Pons (tissue), 1 donor: ENCODE measurements at regions not wholly inside any gene's neighbourhood (a gene's known extent, or its start where the extent isn't known, plus 50 kb on each side); places are given as distances from the start of the nearest gene placed in this dataset.
"Not testable (repeated sequence)": the region's sequence is repeated elsewhere in the genome, so short reads cannot be mapped to it uniquely, and the experiment has no call there.

Source experiments
- DNase-seq: peaks from one replicate; pipeline ENCODE4 v3.0.0-alpha.2; 2016; ENCODE audit warnings: low spot score

DNA sequence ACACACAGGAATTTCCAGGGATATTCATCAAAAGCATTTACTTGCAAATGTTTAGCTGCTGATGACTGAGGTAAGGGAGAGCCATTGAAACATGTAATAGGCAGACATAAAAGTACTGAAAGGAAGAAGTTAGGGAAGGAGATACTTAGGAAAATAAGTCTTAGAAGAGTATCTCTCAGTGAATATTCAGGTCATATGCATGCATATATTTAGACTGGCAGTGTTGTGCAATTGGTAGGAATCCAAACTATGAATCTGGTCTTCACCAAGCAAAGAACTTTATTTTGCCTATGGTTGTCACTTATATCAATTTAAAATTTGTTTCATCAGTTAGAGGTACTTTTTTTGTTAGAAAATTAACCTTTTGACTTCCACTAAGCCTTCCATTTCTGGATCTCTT lies 1490.7 kb downstream of the SUCLG1 start:
- DNase-seq, result no peak

DNA sequence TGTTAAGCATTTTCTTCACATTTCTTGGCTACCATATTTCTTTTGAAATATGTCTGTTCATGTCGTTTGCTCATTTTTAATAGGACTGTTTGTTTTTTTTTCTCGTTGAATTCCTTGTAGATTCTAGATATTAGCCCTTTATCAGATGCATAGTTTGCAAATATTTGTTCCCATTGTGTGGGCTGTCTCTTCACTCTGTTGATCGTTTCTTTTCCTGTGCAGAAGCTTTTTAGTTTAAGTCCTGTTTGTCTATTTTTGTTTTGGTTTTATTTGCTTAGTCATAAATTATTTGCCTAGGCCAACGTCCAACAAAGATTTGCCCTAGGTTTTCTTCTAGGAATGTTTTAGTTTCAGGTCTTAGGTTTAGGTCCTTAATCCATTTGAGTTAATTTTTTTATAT lies 1494.7 kb downstream of the SUCLG1 start:
- DNase-seq, result no peak

DNA sequence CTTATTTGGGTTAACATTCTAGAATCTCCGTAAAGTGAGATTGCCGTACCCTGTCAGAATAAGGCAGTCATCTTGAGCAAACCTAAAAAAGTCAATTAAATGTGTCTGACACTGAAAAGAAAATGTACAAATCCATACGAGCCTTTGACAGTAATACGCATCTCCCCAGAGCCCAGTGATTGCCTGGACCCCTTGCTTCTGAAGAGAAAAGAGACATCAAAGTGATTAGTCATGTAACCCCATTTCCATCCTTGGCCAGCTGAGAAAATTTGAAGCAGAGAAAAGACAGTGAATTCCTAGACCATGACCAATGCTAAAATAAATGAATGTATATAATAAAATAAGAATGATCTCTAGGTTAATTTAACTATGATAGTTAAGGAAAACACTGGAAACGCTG lies 1499.4 kb downstream of the SUCLG1 start:
- DNase-seq, result no peak

DNA sequence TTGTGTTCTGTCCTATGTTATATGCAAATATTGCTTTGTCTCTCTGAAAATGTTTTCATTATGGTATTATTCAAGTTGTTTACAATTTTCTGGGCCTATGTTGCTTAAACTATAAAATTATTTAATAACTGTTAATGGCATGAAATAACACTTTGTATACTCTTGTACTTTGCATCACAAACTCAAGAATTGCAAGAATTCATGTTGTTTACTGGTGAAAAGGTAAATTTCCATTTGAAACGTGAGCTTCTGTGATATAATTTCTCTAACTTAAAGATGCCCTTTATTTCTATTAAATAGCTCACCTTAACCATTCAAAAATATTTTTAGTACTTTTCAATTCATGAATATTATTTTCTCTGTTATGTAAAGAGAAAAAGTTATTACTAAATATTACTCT lies 1504.2 kb downstream of the SUCLG1 start:
- DNase-seq, result no peak

DNA sequence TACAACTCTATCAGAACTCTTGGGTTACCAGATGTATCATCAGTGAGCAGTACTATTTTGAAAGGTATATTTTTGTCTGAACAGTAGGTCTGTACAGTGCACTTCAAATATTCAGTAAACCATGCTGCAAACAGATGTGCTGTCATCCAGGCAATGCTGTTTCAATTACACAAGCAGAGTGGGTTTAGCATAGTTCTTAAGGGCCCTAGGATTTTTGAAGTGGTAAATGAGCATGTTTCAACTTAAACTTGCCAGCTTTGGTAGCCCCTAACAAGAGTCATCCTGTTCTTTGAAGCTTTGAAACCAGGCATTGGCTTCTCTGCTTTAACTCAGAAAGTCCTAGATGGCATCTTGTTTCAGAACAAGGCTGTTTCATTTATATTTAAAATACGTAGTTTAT lies 1519.9 kb downstream of the SUCLG1 start:
- no peak for DNase-seq

DNA sequence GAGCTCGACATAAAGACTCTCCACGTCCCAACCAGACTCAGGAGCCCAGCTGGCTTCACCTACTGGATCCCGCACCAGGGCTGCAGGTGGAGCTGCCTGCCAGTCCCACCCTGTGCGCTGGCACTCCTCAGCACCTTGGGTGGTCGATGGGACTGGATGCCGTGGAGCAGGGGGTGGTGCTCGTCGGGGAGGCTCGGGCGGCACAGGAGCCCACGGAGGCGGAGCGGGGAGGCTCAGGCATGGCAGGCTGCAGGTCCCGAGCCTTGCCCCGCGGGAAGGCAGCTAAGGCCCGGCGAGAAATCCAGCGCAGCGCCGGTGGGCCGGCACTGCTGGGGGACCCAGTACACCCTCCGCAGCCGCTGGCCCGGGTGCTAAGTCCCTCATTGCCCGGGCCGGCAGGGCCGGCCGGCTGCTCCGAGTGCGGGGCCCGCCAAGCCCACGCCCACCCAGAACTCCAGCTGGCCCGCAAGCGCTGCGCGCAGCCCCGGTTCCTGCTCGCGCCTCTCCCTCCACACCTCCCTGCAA lies 1520.7 kb downstream of the SUCLG1 start:
- not testable (repeated sequence) for DNase-seq

DNA sequence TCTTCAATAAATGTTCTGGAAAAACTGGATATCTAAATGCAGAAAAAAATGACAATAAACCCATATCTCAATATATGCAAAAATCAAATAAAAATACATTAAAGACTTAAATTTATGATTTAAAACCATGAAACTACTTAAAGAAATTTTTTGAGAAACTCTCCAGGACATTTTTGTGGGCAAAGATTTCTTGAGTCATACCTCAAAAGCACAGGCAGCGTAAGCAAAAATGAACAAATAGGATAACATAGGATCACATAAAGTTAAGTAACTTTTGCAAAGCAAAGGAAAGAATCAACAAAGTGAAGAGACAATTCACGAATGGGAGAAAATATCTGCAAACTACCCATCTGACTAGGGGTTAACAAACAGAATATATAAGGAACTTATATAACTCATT lies 1545.5 kb downstream of the SUCLG1 start:
- DNase-seq, result no peak

DNA sequence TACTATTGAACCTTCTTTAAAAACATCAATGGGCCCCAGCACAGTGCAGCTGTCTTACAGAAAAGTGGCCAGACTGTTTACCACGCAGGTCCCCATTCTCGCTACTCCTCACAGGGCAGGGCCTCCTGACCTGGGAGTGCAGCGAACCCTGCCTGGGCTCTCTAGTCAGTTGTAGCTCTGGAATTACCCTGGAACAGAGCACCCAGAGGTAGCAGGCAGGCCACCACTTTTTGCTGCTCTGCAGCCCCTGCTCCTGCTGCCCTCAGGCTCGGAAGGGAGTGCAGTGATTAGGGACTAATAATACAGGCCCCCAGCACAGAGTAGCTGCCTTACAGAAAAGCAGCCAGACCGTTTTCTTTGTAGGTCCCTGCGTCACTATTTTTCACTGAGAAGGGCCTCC lies 1563.0 kb downstream of the SUCLG1 start:
- no peak for DNase-seq

DNA sequence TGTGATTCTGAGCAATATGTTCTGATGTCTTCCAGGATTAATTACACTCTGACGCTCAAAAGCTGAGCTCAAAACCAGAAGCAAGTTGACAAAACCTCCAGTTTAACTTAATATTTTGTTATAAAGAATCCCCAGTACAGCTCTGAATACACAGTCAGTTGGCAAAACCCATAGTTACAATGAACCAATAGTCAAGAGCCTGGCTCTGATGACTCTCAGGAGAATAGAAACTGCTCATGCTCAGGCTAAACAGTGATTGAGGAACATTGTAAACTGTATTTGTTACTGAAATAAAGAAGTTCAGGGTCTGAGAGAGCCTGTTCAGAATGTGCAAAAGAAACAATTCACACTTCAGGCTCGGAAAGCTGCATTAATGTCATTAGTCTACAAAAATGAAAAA lies 1565.9 kb downstream of the SUCLG1 start:
- peak; percentile 2 for DNase-seq

DNA sequence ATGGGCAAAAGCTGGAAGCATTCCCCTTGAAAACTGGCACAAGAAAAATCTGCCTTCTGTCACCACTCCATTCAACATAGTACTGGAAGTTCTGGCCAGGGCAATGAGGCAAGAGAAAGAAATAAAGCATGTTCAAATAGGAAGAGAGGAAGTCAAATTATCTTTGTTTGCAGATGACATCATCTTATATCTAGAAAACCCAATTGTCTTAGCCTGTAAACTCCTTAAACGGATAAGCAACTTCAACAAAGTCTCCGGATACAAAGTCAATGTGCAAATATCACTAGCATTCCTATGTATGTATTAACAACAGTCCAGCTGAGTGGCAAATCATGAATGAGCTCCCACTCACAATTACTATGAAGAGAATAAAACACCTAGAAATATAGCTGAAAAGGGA lies 1579.3 kb downstream of the SUCLG1 start:
- DNase-seq, result no peak

DNA sequence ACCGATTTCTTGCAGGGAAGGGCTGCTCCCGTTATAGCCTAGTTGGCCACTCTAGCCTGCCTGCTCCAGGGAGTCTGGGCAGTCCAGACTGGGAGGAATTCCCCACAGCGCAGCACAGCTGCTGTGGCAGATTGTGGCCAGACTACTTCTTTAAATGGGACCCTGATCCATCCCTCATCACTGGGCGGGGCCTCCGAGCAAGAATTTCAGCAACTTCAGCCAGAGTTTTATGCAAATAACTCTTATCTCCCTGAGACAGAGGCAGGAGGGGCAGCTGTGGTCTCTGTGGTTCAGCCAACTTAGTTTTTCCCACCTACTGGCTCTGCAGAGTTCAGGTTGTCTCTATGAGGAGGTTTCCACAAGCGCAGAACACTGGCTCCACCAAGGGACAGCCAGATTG lies 1583.2 kb downstream of the SUCLG1 start:
- no peak for DNase-seq

DNA sequence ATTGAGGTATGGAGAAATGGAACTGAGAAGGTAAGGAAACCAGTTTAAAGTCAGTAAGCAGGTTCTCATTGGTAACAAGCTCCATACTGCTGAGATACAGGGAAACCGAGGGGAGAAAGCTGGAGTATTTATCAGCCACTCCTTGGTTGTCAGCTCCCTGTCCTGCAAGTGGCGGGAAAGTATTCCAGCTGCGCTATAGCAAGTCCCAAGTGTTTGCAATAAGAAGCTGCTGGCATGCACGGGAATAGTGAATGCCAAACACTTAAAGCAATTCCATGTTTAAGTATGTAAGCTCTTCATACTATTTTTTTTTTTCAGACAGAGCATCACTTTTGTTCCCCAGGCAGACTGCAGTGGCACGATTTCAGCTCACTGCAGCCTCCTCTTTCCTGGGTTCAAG lies 1601.1 kb downstream of the SUCLG1 start:
- DNase-seq, result no peak

DNA sequence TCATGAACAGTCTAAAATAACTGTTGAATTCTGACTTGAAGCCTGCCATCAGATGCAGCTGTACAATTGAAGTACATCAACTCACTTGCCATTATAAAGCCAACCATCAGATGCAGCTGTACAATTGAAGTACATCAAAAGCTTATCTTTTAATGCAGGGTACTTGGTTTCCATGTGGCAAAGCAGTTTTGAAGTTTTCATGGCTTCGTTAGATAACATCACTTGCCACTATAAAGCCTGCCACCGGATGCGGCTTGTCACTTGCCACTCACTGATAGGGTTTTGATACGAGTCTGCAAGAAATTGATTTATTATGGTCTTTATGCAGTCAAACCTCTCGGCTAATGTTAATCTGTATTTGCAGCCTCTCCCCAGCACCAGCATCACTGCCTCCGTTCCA lies 1605.8 kb downstream of the SUCLG1 start:
- DNase-seq, result no peak

DNA sequence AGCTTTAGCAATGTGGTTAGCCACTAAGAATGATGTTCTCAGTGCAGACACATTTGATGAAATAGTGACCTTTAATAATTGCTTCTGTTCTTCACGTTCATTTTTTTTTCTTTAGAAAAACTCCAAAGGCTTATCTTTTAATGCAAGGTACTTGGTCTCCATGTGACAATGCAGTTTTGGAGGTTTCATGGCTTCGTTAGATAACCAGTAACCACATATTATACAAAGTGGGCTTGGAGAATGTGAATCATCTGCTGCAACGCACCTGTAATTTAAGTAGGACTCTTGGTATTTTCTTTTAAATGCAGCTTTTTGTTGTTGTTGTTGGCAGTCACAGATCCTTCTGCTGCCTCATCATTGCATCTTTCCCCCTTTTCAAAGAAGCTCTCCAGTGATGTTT lies 1606.3 kb downstream of the SUCLG1 start:
- DNase-seq, result no peak

DNA sequence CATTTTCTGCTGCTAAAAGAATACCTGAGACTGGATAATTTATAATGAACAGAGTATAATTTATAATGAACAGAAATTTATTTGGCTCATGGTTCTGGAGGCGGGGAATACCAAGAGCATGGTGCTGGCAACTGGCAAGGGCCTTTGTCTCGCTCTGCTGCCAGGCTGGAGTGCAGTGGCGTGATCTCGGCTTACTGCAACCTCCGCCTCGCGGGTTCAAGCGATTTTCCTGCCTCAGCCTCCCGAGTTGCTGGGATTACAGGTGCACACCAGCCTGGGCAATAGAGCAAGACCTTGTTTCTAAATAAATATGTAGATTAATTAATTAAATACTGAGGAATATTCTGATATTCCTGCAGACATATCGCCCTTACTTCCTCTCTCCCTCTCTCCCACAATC lies 1610.8 kb downstream of the SUCLG1 start:
- DNase-seq, result no peak

DNA sequence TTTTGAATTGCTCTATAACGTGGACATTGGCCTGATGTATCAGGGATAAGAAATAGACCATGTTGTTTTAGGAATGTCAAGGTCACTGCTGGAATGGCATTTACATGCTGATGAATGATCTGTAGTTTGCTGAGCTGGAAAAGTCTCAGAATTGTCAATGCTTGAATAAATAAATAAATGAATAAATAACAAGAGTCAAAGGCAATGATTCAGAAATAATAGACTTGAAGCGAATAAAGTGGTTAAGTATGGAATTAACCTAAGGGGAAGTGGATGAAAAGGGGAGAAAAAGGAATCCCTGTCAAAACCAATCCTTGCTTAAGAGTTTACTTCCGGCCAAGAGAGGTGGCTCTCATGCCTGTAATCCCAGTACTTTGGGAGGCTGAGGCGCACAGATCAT lies 1620.0 kb downstream of the SUCLG1 start:
- DNase-seq, result no peak

DNA sequence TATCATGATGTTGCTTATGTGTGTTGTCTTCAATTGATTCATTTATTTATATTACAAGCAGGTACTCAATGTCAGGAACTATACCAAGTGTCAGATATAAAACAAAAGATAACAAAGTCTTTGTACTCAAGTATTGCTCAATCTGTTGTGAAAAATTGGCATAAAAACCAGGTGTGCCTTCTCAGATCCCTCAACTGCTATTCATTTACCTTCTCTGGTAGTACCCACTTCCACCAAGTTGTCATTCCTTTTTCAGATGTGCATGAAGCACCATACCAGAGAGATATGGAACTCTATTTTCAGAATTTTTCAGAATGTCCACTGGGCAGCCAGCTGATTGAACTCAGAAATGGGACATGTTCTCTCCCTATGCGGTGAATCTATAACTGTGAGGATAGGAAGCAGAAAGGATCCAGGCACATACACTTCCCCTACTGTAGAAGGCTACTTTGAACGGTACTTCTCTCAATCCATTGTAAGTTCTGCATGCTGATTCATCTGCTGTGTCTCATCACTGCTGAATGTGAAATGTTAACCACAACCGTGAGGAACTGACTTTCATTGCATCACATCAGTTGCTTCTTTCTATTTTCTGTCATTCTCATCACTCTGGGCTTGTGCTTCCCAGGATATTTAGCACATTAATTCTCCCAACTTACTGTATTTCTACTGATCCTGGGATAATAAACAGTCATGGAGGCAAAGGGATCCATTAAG lies 1621.3 kb downstream of the SUCLG1 start:
- no peak for DNase-seq

DNA sequence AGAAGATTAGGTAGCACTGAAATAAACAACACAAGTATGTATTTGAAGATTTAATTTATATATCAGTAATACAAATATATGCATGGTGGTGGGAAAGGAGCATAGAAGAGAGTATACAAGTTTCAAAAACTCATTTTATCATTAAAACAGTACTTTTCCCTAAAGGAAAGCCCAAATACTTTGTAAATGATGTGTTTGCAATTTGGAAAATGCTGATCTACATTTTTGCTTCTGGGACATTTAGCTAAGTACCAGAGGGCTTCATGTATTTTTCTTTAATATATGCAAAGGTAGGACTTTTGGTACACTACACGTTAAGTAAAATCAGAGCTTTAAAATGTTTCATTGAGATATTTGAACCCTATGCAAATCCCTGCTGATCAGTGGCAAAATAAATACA lies 1624.2 kb downstream of the SUCLG1 start:
- DNase-seq, result no peak

DNA sequence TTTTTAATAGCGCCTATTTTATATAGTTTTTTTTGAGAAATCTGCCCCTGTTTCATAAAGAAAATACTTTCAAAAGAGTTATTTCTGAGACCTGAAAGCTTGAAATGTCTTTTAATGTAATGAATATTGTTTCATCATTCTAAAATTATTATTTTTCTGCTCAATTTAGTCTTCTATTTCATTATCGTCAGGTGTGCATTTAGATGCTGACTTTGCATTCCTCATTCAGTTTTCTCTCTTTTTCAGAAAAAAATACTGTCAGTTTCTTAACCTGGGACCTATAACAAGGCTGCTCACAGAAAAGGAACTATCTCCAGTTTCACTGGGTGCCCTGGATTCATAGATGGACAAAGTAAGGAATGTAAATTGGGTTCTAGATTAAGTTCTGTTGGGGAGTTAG lies 1631.7 kb downstream of the SUCLG1 start:
- no peak for DNase-seq

DNA sequence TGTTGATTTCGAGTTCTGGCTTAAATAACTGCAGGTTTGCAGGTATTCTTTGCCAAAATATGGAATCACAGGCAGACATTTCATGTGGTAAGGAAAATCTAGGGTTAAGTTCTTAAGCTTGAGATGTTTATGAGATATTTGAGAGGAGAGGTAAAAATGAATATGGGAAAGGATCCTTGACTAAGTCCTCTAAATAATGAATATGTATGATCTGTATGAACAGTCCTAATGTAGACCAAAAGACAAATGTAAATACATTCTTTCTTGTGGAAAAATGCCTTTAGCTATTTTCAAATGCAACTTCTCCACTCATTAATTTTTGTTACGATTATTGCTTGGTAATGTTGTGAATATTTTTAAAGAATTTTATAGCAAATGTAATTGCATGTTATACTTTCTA lies 1632.6 kb downstream of the SUCLG1 start:
- DNase-seq, result no peak

DNA sequence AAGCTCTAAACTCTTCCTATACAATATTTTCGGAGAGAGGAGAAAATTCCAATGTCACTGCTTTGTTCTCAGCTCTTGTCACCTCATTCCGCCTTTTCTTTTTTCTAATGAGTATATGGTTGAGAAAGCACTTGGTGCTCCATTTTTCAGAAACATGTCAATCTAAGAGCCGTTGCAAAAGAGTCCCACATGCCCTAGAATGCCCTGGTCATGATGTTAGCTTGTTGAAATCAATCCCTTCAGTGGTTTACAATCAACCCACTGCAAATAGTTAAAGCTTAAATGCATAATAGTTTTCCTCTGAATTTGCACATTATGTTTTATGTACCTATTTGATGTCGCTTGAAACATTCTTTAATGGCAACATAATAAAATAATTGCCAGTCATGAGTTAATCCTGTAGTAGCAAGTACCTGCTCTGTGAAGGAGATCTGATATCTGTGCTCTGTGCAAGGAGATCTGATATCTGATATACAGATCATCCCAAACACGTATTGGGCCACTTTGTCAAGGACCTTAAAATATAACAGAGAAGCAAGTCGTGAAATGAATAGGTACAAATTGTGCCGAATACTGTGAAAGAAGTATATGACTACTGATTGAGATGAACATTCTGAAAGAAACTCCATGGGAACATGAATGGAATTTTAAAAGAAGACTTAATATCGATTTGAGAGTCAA lies 1633.5 kb downstream of the SUCLG1 start:
- DNase-seq, result no peak

DNA sequence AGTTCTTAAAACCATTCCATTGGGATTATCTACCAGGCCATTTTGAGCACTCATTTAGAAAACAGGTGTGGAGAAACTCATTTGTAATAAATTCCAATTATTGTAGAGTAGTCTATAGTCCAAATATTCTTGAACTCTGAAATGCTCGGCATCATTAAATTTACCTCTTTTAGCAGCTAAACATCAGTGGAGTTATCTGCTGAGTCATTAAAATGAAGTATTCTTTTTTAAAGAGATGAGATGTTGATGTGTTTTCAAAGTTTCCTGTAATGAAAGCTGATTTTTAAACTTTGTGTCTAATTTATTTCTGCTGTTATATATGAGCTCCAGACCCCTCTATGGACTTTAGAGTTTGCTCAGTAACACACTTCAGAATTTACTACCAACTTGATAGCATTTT lies 1635.2 kb downstream of the SUCLG1 start:
- no peak for DNase-seq

DNA sequence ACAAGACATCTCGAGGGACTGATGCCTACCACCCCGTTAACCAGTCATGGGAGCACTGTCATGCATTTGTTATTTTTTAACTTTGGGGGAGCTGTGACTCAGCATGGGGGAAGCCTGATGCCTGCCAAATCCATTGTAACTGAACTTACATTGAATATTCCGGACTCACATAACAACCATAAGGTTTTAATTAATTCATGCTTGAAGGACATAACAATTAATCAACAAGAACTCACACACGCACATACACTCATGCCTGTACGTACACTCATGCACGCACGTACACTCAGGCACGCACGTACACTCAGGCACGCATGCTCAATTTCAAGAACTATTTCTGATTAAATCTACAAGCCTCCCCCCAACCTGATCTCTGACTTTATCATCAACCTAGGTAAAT lies 1639.1 kb downstream of the SUCLG1 start:
- DNase-seq, result no peak

DNA sequence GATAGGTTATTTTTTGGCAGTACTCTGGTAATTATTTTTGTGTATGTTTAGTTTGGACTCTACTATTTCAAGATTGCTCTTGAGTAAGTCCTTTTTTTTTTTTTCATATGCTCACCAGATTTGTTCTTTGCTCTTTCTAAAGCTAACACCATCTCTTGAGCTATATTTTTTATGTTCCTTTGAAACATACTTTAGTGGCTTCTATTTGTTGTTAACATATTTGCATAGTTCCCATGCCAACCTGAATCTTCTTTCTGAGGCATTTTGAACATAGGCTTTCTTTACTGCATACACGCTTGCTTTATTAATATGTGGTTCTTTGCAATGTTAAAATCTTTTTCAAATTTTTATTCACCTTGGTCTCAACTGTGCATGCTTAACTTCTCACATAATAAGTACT lies 1644.9 kb downstream of the SUCLG1 start:
- DNase-seq, result no peak
